ENCODE measurements at regions not wholly inside any gene's neighbourhood (a gene's known extent, or its start where the extent isn't known, plus 50 kb on each side); places are given as distances from the start of the nearest gene placed in this dataset.

- Histone ChIP-seq H4K20me1 (ENCODE audit: control insufficient read depth, insufficient read depth, low read depth, low read length) (no peaks in the 10 kb centered on the region), H3K9me2 (replicated peaks; ENCODE audit: control insufficient read depth, low read length) (no peaks in the 10 kb centered on the region), H3K4me3 (ENCODE audit: low read length) (no peak overlapping the region), H3K4me1 (ENCODE audit: control insufficient read depth, low read length) (no peaks in the 10 kb centered on the region), H3F3A (ENCODE audit: control insufficient read depth, insufficient read depth) (no peaks in the 10 kb centered on the region), H3K4me2 (ENCODE audit: low read length) (no peak overlapping the region), H3K36me3 (ENCODE audit: control insufficient read depth, low read length) (no peaks in the 10 kb centered on the region), H3K27ac (ENCODE audit: low read depth, low read length) (no peak overlapping the region), H3K79me2 (ENCODE audit: control insufficient read depth, low read length) (no peaks in the 10 kb centered on the region), H3K27me3 (ENCODE audit: control insufficient read depth, low read length) (no peaks in the 10 kb centered on the region; the same call in 1 of the 2 replicates), H3K9me3 (ENCODE audit: control insufficient read depth, insufficient read depth, low read length) (no peaks in the 10 kb centered on the region)
- TF ChIP-seq, protein P1, sequence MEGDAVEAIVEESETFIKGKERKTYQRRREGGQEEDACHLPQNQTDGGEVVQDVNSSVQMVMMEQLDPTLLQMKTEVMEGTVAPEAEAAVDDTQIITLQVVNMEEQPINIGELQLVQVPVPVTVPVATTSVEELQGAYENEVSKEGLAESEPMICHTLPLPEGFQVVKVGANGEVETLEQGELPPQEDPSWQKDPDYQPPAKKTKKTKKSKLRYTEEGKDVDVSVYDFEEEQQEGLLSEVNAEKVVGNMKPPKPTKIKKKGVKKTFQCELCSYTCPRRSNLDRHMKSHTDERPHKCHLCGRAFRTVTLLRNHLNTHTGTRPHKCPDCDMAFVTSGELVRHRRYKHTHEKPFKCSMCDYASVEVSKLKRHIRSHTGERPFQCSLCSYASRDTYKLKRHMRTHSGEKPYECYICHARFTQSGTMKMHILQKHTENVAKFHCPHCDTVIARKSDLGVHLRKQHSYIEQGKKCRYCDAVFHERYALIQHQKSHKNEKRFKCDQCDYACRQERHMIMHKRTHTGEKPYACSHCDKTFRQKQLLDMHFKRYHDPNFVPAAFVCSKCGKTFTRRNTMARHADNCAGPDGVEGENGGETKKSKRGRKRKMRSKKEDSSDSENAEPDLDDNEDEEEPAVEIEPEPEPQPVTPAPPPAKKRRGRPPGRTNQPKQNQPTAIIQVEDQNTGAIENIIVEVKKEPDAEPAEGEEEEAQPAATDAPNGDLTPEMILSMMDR (IDR thresholded peaks at IDR 0.05; ENCODE audit: low read depth, low read length, poor library complexity, severe bottlenecking): no peak
- no peak for TF ChIP-seq EZH2phosphoT487 (IDR thresholded peaks at IDR 0.05; ENCODE audit: borderline replicate concordance, low read length)
Measured at GRCh38 chr9:86600977-86601376, 246.8 kb upstream of the TUT7 start.

GRCh38 chr9:86600291-86600690, 246.1 kb upstream of the TUT7 start:
- no peaks in the 10 kb centered on the region for H3K4me1 ChIP-seq (ENCODE audit: control insufficient read depth, low read length)
- no peaks in the 10 kb centered on the region for H4K20me1 ChIP-seq (ENCODE audit: control insufficient read depth, insufficient read depth, low read depth, low read length)
- no peaks in the 10 kb centered on the region; the same call in 1 of the 2 replicates for H3K27me3 ChIP-seq (ENCODE audit: control insufficient read depth, low read length)
- no peak overlapping the region for H3K27ac ChIP-seq (ENCODE audit: low read depth, low read length)
- no peaks in the 10 kb centered on the region for H3K79me2 ChIP-seq (ENCODE audit: control insufficient read depth, low read length)
- TF ChIP-seq, protein P1 (IDR thresholded peaks at IDR 0.05; ENCODE audit: low read depth, low read length, poor library complexity, severe bottlenecking): no peak
- no peak for TF ChIP-seq EZH2phosphoT487 (IDR thresholded peaks at IDR 0.05; ENCODE audit: borderline replicate concordance, low read length)
- no peaks in the 10 kb centered on the region for H3K36me3 ChIP-seq (ENCODE audit: control insufficient read depth, low read length)
- no peaks in the 10 kb centered on the region for H3K9me2 ChIP-seq (replicated peaks; ENCODE audit: control insufficient read depth, low read length)
- no peaks in the 10 kb centered on the region for H3K9me3 ChIP-seq (ENCODE audit: control insufficient read depth, insufficient read depth, low read length)
- no peak overlapping the region for H3K4me3 ChIP-seq (ENCODE audit: low read length)
- H3K4me2 ChIP-seq (ENCODE audit: low read length): no peak overlapping the region
- H3F3A ChIP-seq (ENCODE audit: control insufficient read depth, insufficient read depth): no peaks in the 10 kb centered on the region

DNA sequence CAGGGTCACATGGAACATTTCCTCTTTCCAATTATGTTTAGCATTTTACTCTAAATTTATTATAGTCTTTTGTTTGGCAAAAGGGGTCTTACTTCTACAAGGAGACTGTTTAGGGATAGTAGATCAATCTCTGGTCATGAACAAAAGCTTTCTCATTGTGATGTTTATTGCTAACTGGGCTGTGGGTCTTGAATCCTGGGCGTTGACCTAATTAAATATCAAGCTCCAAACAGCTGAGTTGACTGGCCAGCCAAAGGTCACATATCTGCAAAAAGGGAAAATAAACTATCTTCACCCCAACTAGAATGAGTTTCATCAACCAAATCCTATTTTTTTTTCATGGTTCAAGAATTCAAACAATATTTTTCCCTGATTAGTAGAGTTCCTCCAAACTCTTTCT, 245.4 kb upstream of the TUT7 start:
- H3K27ac ChIP-seq (ENCODE audit: low read depth, low read length): no peak overlapping the region
- H3F3A ChIP-seq (ENCODE audit: control insufficient read depth, insufficient read depth): no peaks in the 10 kb centered on the region
- H3K79me2 ChIP-seq (ENCODE audit: control insufficient read depth, low read length): no peaks in the 10 kb centered on the region
- H4K20me1 ChIP-seq (ENCODE audit: control insufficient read depth, insufficient read depth, low read depth, low read length): no peaks in the 10 kb centered on the region
- TF ChIP-seq, protein P1 (IDR thresholded peaks at IDR 0.05; ENCODE audit: low read depth, low read length, poor library complexity, severe bottlenecking): no peak
- no peak for TF ChIP-seq EZH2phosphoT487 (IDR thresholded peaks at IDR 0.05; ENCODE audit: borderline replicate concordance, low read length)
- H3K36me3 ChIP-seq (ENCODE audit: control insufficient read depth, low read length): no peaks in the 10 kb centered on the region
- no peak overlapping the region for H3K4me2 ChIP-seq (ENCODE audit: low read length)
- H3K9me3 ChIP-seq (ENCODE audit: control insufficient read depth, insufficient read depth, low read length): no peaks in the 10 kb centered on the region
- H3K27me3 ChIP-seq (ENCODE audit: control insufficient read depth, low read length): no peaks in the 10 kb centered on the region; the same call in 1 of the 2 replicates
- H3K9me2 ChIP-seq (replicated peaks; ENCODE audit: control insufficient read depth, low read length): no peaks in the 10 kb centered on the region
- no peak overlapping the region for H3K4me3 ChIP-seq (ENCODE audit: low read length)
- no peaks in the 10 kb centered on the region for H3K4me1 ChIP-seq (ENCODE audit: control insufficient read depth, low read length)

Measured in DOHH2 (cell line).